VCaP (cell line): ENCODE measurements at regions not wholly inside any gene's neighbourhood (a gene's known extent, or its start where the extent isn't known, plus 50 kb on each side); places are given as distances from the start of the nearest gene placed in this dataset.
"Not testable (repeated sequence)": the region's sequence is repeated elsewhere in the genome, so short reads cannot be mapped to it uniquely, and the experiment has no call there.

ENCODE experiments used
- H3K27ac ChIP-seq: fragments of 450-650 bp; 2 replicates; pipeline ENCODE4 v1.5.1; 2017
- TF ChIP-seq, protein P1 (sequence below): fragments of 450-650 bp; conservative IDR thresholded peaks from 2 replicates; pipeline ENCODE4 v1.5.1; 2017; ENCODE audit warnings: mild to moderate bottlenecking, moderate library complexity

DNA sequence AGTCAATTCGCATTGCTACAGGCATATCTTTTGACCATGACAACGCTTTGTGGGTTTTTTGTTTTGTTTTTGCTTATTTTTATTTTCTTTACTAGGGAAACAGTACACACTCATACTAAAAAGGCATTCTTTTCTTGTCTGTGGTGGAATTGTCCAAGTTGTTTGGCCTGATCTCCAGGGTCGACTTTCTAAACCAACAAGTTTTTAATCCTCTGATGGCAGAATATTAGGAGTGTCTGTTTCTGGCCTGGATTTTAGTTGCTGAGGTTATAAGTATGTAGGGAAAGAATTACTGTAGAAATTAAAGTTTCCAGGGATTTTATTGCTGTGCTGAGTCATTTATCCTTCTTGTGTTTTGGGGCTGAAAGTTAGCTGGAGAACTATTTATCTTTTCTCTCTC, 218.5 kb downstream of the TAF11L14 start:
- TF ChIP-seq, protein P1, sequence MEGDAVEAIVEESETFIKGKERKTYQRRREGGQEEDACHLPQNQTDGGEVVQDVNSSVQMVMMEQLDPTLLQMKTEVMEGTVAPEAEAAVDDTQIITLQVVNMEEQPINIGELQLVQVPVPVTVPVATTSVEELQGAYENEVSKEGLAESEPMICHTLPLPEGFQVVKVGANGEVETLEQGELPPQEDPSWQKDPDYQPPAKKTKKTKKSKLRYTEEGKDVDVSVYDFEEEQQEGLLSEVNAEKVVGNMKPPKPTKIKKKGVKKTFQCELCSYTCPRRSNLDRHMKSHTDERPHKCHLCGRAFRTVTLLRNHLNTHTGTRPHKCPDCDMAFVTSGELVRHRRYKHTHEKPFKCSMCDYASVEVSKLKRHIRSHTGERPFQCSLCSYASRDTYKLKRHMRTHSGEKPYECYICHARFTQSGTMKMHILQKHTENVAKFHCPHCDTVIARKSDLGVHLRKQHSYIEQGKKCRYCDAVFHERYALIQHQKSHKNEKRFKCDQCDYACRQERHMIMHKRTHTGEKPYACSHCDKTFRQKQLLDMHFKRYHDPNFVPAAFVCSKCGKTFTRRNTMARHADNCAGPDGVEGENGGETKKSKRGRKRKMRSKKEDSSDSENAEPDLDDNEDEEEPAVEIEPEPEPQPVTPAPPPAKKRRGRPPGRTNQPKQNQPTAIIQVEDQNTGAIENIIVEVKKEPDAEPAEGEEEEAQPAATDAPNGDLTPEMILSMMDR, result no peak
- no peak overlapping the region for H3K27ac ChIP-seq

DNA sequence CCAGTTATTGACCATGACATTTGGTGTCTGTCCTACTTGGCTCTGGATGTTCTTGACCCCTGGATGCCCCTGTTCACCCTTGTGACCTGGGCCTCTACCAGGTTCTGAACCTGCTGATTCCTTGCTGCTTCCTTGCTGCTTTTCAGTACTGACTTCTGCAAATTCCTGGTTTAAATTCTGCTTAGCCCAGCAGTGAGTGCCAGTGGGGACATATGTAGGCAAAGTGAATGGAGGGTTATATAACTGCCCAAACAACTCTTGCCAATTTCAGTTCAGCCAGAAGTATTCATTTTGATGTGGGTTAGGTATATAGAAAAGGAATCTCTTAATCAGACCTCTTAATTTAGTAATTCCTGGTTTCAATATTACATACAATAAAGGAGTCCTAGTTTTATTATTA, 220.6 kb downstream of the TAF11L14 start:
- peak overlapping the region; percentile 62; the same call in 1 of the 2 replicates for H3K27ac ChIP-seq
- TF ChIP-seq, protein P1, result no peak

DNA sequence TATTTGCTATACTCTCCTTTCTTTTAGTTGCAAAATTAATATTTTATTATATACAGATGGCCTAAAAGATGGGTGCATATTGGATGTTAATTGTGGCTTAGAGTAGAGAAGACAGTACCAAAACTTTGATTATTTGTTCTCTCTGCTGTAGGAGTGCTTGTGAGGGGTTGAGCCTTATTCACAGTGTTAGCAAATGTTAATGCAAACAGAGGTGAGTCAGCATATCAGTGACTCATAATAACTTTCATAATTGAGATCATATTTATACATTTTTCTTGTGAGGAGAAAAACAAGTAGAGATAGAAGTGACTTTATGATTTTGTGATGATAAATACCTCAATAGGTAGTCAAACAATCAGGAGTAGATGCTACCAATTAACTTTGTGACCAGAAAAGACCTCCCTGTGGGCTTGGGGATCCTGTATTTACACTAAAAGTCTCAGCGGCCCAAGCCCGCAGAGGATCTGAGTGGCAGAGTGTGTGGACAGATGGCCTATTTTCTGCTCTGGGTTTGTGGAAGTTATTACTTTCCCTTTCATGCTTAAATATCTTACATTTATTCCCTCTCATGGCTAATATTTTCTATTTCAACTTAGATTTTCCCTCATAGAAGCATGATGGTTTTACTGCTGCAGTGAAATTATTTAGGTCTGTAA, 226.5 kb downstream of the TAF11L14 start:
- no peak overlapping the region for H3K27ac ChIP-seq
- TF ChIP-seq, protein P1, result no peak

DNA sequence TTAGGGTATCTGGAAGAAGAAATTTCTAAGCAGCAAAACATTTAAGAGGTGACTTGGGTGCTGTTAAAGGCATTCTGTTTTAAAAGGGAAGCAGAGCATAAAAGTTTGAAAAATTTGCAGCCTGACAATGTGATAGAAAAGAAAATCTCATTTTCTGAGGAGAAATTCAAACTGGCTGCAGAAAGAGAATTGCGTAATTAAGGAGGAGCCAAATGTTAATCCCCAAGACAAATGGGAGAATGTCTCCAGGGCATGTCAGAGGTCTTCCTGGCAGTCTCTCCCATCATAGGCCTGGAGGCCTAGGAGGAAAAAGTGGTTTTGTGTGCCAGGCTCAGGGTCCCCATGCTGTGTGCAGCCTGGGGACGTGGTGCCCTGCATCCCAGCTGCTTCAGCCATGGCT, 230.6 kb downstream of the TAF11L14 start:
- H3K27ac ChIP-seq, result not testable (repeated sequence)

DNA sequence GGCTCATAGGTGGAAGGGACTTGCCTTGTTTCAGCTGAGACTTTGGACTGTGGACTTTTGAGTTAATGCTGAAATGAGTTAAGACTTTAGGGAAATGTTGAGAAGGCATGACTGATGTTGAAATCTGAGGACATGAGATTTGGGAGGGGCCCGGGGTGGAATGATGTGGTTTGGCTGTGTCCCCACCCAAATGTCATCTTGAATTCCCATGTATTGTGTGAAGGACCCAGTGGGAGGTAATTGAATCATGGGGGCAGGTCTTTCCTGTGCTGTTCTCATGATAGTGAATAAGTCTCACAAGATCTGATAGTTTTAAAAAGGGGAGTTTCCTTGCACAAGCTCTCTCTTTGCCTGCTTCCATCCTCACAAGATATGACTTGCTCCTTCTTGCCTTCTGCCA, 231.7 kb downstream of the TAF11L14 start:
- H3K27ac ChIP-seq, result not testable (repeated sequence)

DNA sequence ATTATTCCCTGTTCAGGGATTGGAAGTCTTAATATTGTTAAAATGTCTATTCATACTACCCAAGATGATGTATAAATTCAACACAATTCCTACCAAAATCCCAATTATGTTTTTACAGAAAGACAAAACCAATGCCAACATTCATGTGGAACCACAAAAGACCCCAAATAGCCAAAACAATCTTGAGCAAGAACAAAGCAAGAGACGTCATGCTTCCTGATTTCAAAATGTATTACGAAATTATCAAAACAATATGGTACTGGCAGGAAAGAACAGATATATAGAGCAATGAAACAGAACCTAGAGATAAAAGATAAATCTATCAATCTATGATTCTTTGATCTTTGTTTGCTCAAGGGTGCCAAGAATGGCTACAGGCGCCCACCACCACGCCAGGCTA, 237.9 kb downstream of the TAF11L14 start:
- no peak overlapping the region for H3K27ac ChIP-seq
- TF ChIP-seq, protein P1, result no peak

DNA sequence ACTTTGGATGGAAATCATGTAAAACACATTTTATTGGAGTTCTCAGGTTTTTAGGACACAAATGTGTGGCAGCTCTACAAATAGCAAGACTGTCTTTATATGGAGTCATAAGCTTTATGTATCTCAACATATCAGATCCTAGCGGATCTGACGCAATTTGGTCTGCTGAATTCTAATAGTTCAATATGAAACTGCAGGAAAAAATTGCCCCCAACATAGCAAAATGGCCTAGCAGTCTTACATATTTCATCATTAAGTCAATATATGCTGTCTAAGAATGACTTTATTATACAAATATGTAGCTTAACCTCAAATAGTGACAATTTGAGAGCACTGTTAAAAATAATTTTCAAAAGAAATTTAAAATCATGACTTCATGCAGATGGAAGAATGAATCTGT, 244.3 kb downstream of the TAF11L14 start:
- H3K27ac ChIP-seq, result no peak overlapping the region
- TF ChIP-seq, protein P1, result no peak

DNA sequence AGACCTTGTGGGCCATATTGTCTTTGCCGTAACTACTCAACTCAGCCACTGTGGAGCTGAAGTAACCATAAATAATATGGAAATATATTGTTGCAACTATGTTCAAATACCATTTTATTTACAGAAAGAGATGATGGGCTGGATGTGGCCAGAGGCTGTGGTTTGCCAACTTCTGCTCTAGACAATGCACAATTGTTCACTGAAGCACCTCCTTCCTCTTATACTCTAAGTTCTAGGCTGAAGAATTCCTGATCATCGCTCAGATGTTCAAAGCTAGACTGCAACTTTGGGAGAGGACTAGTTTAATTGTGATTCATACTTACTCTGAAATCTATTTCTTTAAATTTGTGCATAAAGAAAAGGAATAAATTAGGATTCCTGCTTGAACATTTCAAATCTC, 245.0 kb downstream of the TAF11L14 start:
- TF ChIP-seq, protein P1, result no peak
- H3K27ac ChIP-seq, result no peak overlapping the region

DNA sequence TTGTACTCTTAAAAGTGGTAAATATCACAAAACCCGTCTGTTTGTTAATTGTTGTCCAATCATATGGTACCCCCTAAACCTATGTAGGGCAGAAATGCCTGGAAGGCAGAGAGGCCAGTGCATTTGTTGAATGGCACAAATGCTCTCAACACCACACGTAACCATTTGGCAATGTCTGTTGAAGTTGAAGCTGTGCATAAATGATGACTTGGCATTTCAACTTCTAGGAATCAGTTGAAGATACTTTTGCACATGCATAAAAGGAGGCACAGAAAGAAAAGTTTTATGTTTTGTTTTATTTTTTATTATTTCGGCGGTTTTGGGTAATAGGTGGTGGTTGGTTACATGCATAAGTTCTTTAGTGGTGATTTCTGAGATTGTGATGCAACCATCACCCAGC, 246.6 kb downstream of the TAF11L14 start:
- TF ChIP-seq, protein P1, result no peak

More for the DNA sequence above, 246.6 kb downstream of the TAF11L14 start:
- no peak overlapping the region for H3K27ac ChIP-seq
